ENCODE measurements at regions not wholly inside any gene's neighbourhood (a gene's known extent, or its start where the extent isn't known, plus 50 kb on each side); places are given as distances from the start of the nearest gene placed in this dataset.

- Histone ChIP-seq H3K4me1 (no peaks in the 10 kb centered on the region), H3K4me3 (ENCODE audit: low read depth, low read length) (no peak overlapping the region), H3K27me3 (no peaks in the 10 kb centered on the region), H3K36me3 (no peaks in the 10 kb centered on the region), H3K9me3 (no peaks in the 10 kb centered on the region)
- TF ChIP-seq CTCF (IDR thresholded peaks at IDR 0.05; ENCODE audit: low read depth, low read length): no peak
- DNase-seq: no peak
Measured at GRCh38 chr7:124692425-124692824, 73.2 kb downstream of the GPR37 start.

- Histone ChIP-seq H3K9me3 (no peaks in the 10 kb centered on the region), H3K36me3 (no peaks in the 10 kb centered on the region), H3K4me3 (ENCODE audit: low read depth, low read length) (no peak overlapping the region), H3K4me1 (no peaks in the 10 kb centered on the region), H3K27me3 (no peaks in the 10 kb centered on the region)
- no peak for TF ChIP-seq CTCF (IDR thresholded peaks at IDR 0.05; ENCODE audit: low read depth, low read length)
- DNase-seq: no peak
Measured at GRCh38 chr7:124690840-124691239, 74.8 kb downstream of the GPR37 start.

DNA sequence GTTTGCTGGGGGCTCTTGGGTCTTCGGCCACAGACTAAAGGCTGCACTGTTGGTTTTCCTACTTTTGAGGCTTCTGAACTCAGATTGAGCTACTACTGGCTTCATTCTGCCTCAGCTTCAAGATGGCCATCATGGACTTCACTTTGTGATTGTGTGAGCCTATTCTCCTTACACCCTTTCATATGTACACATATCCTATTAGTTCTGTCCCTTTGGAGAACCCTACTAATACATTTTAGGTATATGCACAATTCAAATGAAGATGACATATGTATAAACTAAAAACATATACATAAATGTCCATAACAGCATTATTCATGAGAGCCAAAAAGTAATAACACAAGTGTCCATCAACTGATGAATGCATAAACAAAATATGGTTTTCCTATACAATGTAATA, 75.7 kb downstream of the GPR37 start:
- no peak for TF ChIP-seq CTCF (IDR thresholded peaks at IDR 0.05; ENCODE audit: low read depth, low read length)

GRCh38 chr7:124689523-124689922, 76.1 kb downstream of the GPR37 start:
- no peaks in the 10 kb centered on the region for H3K9me3 ChIP-seq
- DNase-seq: no peak
- no peak for TF ChIP-seq CTCF (IDR thresholded peaks at IDR 0.05; ENCODE audit: low read depth, low read length)
- H3K4me1 ChIP-seq: no peaks in the 10 kb centered on the region
- no peaks in the 10 kb centered on the region for H3K36me3 ChIP-seq
- H3K4me3 ChIP-seq (ENCODE audit: low read depth, low read length): no peak overlapping the region
- no peaks in the 10 kb centered on the region for H3K27me3 ChIP-seq

More for the DNA sequence above, 75.7 kb downstream of the GPR37 start:
- no peaks in the 10 kb centered on the region for H3K36me3 ChIP-seq
- H3K9me3 ChIP-seq: no peaks in the 10 kb centered on the region
- no peaks in the 10 kb centered on the region for H3K4me1 ChIP-seq
- H3K4me3 ChIP-seq (ENCODE audit: low read depth, low read length): no peak overlapping the region
- no peaks in the 10 kb centered on the region for H3K27me3 ChIP-seq
- no peak for DNase-seq

- no peaks in the 10 kb centered on the region for H3K9me3 ChIP-seq
- no peak for DNase-seq
Measured at GRCh38 chr7:124688991-124689390, 76.6 kb downstream of the GPR37 start.

More at GRCh38 chr7:124688991-124689390, 76.6 kb downstream of the GPR37 start:
- TF ChIP-seq CTCF (IDR thresholded peaks at IDR 0.05; ENCODE audit: low read depth, low read length): no peak
- H3K27me3 ChIP-seq: no peaks in the 10 kb centered on the region
- H3K36me3 ChIP-seq: no peaks in the 10 kb centered on the region
- no peak overlapping the region for H3K4me3 ChIP-seq (ENCODE audit: low read depth, low read length)
- no peaks in the 10 kb centered on the region for H3K4me1 ChIP-seq
